Mucosa of descending colon (tissue), 3 donors: ENCODE measurements at regions not wholly inside any gene's neighbourhood (a gene's known extent, or its start where the extent isn't known, plus 50 kb on each side); places are given as distances from the start of the nearest gene placed in this dataset.

ENCODE experiments used
- ATAC-seq: fragments of 200-7000 bp; cut with Tn5 transposase; one replicate; pipeline ENCODE4 v1.9.1; 2020; ENCODE audit warnings: mild to moderate bottlenecking, moderate library complexity
- DNase-seq, 3 donors: peaks; one replicate each; pipeline ENCODE4 v3.0.0-alpha.2; 2020
- H3K36me3 ChIP-seq: fragments of 200-600 bp; one replicate; pipeline ENCODE4 v1.8.0; 2021; ENCODE audit warnings: low read depth, mild to moderate bottlenecking
- H3K4me1 ChIP-seq: fragments of 200-600 bp; one replicate; pipeline ENCODE4 v1.8.0; 2021; ENCODE audit warnings: low read depth, mild to moderate bottlenecking
- H3K4me3 ChIP-seq: fragments of 200-600 bp; one replicate; pipeline ENCODE4 v1.8.0; 2021; ENCODE audit warnings: mild to moderate bottlenecking
- H3K9me3 ChIP-seq: fragments of 200-600 bp; one replicate; pipeline ENCODE4 v1.8.0; 2021; ENCODE audit warnings: mild to moderate bottlenecking
- CTCF ChIP-seq: fragments of 200-600 bp; IDR thresholded peaks from one replicate; pipeline ENCODE4 v1.8.0; 2022; ENCODE audit warnings: antibody characterized with exemption, mild to moderate bottlenecking
- intact Hi-C, 2 donors: fragments of 100-400 bp; cut with DNase I in 1 of 2; cut with micrococcal nuclease in 1 of 2; formaldehyde crosslinking; loops; one replicate each; pipeline versions ENCODE4 v1.11.0 to v1.11.1; 2022; cut with DNase I, micrococcal nuclease
- donor health status: DM: no; HTN: no; CAD: no; lungs with moderate emphysema.
- donor health status: DM: no; HTN: no; CAD: no.
- donor health status: DM: no; HTN: yes; CAD: no.

GRCh38 chr12:69161829-69162228, 77.5 kb upstream of the CPSF6 start:
- Histone ChIP-seq H3K9me3 (no peaks in the 10 kb centered on the region), H3K4me3 (no peak overlapping the region), H3K4me1 (peaks cover 4% of the 10 kb centered on the region), H3K36me3 (no peaks in the 10 kb centered on the region)
- DNase-seq (no peak), ATAC-seq (no peak)
- intact Hi-C loops: no loop called here
- TF ChIP-seq CTCF: no peak

- TF ChIP-seq CTCF: no peak
- Histone ChIP-seq H3K4me1 (no peaks in the 10 kb centered on the region), H3K9me3 (no peaks in the 10 kb centered on the region), H3K4me3 (no peak overlapping the region), H3K36me3 (no peaks in the 10 kb centered on the region)
- DNase-seq (no peak), ATAC-seq (no peak)
- intact Hi-C loops: no loop called here
Observed at GRCh38 chr12:69163681-69164362, 75.5 kb upstream of the CPSF6 start.

- Histone ChIP-seq H3K36me3 (no peaks in the 10 kb centered on the region), H3K9me3 (no peaks in the 10 kb centered on the region), H3K4me3 (no peak overlapping the region), H3K4me1 (no peaks in the 10 kb centered on the region)
- DNase-seq (no peak), ATAC-seq (no peak)
- intact Hi-C loops: no loop called here
- TF ChIP-seq CTCF: no peak
Observed at GRCh38 chr12:69167648-69168165, 71.7 kb upstream of the CPSF6 start.

GRCh38 chr12:69168363-69168762, 71.0 kb upstream of the CPSF6 start:
- H3K9me3 ChIP-seq: no peaks in the 10 kb centered on the region
- no peak overlapping the region for H3K4me3 ChIP-seq
- no peaks in the 10 kb centered on the region for H3K36me3 ChIP-seq
- no peak for TF ChIP-seq CTCF
- ATAC-seq (no peak), DNase-seq (no peak)
- H3K4me1 ChIP-seq: no peaks in the 10 kb centered on the region
- intact Hi-C loops: no loop called here

GRCh38 chr12:69168828-69169227, 70.5 kb upstream of the CPSF6 start:
- no peaks in the 10 kb centered on the region for H3K4me1 ChIP-seq
- H3K9me3 ChIP-seq: no peaks in the 10 kb centered on the region
- H3K4me3 ChIP-seq: no peak overlapping the region
- DNase-seq (no peak), ATAC-seq (no peak)
- TF ChIP-seq CTCF: no peak
- H3K36me3 ChIP-seq: no peaks in the 10 kb centered on the region
- intact Hi-C loops: no loop called here
